ENCODE measurements at regions not wholly inside any gene's neighbourhood (a gene's known extent, or its start where the extent isn't known, plus 50 kb on each side); places are given as distances from the start of the nearest gene placed in this dataset.

DNA sequence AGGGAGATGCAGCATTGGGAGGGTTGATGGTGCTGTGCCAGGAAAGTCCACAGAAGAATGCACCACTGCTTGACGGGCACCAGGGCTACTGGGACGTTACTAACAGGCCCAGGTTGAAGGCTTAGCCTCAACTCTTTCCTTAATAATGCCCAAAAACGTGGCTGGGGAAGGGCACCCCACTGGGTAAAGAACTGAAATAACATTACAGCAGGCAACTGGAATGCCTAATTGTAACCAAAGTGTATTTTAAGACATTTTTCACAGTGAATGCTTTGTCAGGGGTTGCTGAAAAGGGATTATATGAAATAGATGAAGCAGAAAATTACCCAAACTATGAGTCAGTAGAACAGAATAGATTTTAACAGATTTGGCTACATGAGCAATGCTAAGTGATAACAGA, 191.3 kb downstream of the CMPK2 start:
- no peak for TF ChIP-seq POLR2A (IDR thresholded peaks at IDR 0.05)
- no peak for TF ChIP-seq CTCF (IDR thresholded peaks at IDR 0.05)

All from Peyer's patch (tissue), 4 donors.